ENCODE measurements at regions not wholly inside any gene's neighbourhood (a gene's known extent, or its start where the extent isn't known, plus 50 kb on each side); places are given as distances from the start of the nearest gene placed in this dataset.

DNA sequence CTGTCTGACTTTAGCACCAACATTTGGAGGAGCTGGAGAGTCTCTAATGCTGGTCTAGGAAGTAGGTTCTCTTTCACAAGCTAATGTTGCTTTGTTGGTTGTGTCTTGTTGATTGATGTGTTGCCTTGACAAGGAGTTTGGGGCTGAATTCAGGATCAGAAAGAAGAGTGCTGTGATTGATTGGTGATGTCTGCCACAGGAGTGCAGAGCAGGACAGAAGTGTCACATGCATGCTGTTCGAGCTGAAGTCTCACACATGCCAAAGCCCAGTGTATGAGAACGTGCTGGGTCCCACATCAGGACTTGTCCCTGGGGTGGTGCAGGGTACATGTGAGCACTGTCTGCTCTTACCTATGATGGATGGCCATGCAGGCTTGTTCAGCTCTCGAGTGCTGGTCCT lies 694.4 kb downstream of the MATN1 start:
- no peak for ATAC-seq
- no peak for TF ChIP-seq ESRRG (CRISPR knock-in tag; IDR thresholded peaks at IDR 0.05)

DNA sequence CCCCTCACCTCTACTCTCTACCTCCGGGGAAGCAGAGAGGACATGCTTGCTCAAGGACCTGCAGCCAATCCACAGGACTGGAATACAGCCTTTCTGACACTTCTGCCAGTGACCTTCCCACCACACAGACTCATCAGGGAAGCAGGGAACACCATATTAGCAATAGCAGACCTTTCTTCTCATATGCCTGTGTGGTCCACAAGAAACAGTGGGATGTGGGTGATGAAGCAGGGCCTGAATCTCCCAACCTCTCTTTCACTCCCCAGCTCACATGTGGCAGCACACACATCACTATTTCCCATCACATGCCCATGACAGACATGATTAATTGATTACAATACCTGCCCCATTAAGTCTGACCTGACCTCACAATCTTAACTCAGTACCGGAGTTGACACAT lies 695.1 kb downstream of the MATN1 start:
- TF ChIP-seq TCF4 (CRISPR knock-in tag; IDR thresholded peaks at IDR 0.05; ENCODE audit: borderline replicate concordance) (no peak), BACH2 (CRISPR knock-in tag; IDR thresholded peaks at IDR 0.05; ENCODE audit: borderline replicate concordance) (no peak), GLIS3 (CRISPR knock-in tag; IDR thresholded peaks at IDR 0.05) (no peak), ZNF8 (CRISPR knock-in tag; IDR thresholded peaks at IDR 0.05) (no peak), ZNF70 (CRISPR knock-in tag; IDR thresholded peaks at IDR 0.05) (no peak), ISL1 (CRISPR knock-in tag; IDR thresholded peaks at IDR 0.05) (no peak), SNAI2 (CRISPR knock-in tag; IDR thresholded peaks at IDR 0.05) (no peak), ZC3H10 (CRISPR knock-in tag; IDR thresholded peaks at IDR 0.05) (no peak), TOX (CRISPR knock-in tag; IDR thresholded peaks at IDR 0.05; ENCODE audit: borderline replicate concordance) (no peak)
- TF ChIP-seq, protein P1, sequence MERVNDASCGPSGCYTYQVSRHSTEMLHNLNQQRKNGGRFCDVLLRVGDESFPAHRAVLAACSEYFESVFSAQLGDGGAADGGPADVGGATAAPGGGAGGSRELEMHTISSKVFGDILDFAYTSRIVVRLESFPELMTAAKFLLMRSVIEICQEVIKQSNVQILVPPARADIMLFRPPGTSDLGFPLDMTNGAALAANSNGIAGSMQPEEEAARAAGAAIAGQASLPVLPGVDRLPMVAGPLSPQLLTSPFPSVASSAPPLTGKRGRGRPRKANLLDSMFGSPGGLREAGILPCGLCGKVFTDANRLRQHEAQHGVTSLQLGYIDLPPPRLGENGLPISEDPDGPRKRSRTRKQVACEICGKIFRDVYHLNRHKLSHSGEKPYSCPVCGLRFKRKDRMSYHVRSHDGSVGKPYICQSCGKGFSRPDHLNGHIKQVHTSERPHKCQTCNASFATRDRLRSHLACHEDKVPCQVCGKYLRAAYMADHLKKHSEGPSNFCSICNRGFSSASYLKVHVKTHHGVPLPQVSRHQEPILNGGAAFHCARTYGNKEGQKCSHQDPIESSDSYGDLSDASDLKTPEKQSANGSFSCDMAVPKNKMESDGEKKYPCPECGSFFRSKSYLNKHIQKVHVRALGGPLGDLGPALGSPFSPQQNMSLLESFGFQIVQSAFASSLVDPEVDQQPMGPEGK (CRISPR knock-in tag; IDR thresholded peaks at IDR 0.05; ENCODE audit: borderline replicate concordance) = no peak
- TF ChIP-seq, protein P2, sequence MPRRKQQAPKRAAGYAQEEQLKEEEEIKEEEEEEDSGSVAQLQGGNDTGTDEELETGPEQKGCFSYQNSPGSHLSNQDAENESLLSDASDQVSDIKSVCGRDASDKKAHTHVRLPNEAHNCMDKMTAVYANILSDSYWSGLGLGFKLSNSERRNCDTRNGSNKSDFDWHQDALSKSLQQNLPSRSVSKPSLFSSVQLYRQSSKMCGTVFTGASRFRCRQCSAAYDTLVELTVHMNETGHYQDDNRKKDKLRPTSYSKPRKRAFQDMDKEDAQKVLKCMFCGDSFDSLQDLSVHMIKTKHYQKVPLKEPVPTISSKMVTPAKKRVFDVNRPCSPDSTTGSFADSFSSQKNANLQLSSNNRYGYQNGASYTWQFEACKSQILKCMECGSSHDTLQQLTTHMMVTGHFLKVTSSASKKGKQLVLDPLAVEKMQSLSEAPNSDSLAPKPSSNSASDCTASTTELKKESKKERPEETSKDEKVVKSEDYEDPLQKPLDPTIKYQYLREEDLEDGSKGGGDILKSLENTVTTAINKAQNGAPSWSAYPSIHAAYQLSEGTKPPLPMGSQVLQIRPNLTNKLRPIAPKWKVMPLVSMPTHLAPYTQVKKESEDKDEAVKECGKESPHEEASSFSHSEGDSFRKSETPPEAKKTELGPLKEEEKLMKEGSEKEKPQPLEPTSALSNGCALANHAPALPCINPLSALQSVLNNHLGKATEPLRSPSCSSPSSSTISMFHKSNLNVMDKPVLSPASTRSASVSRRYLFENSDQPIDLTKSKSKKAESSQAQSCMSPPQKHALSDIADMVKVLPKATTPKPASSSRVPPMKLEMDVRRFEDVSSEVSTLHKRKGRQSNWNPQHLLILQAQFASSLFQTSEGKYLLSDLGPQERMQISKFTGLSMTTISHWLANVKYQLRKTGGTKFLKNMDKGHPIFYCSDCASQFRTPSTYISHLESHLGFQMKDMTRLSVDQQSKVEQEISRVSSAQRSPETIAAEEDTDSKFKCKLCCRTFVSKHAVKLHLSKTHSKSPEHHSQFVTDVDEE (CRISPR knock-in tag; IDR thresholded peaks at IDR 0.05) = no peak
- no peak for ATAC-seq

DNA sequence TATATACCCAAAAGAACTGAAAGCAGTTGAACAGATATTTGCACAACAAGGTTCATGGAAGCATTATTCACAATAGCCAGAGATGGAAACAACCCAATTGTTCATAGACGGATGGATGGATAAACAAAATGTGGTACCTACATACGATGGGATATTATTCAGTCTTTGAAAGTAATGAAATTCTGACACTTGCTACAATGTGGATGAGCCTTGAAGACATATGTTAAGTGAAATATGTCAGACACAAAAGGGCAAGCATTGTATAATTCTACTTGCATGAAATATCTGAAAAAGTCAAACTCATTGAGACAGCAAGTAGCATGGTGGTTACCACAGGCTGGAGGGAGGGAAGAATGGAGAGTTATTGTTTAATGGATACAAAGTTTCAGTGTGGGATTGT lies 696.1 kb downstream of the MATN1 start:
- TF ChIP-seq, protein P3, sequence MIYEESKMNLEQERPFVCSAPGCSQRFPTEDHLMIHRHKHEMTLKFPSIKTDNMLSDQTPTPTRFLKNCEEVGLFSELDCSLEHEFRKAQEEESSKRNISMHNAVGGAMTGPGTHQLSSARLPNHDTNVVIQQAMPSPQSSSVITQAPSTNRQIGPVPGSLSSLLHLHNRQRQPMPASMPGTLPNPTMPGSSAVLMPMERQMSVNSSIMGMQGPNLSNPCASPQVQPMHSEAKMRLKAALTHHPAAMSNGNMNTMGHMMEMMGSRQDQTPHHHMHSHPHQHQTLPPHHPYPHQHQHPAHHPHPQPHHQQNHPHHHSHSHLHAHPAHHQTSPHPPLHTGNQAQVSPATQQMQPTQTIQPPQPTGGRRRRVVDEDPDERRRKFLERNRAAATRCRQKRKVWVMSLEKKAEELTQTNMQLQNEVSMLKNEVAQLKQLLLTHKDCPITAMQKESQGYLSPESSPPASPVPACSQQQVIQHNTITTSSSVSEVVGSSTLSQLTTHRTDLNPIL (CRISPR knock-in tag; IDR thresholded peaks at IDR 0.05; ENCODE audit: low read depth) = no peak
- TF ChIP-seq PPARA (CRISPR knock-in tag; IDR thresholded peaks at IDR 0.05; ENCODE audit: borderline replicate concordance) (no peak), ESRRG (CRISPR knock-in tag; IDR thresholded peaks at IDR 0.05) (no peak), TCF4 (CRISPR knock-in tag; IDR thresholded peaks at IDR 0.05; ENCODE audit: borderline replicate concordance) (no peak), TOX (CRISPR knock-in tag; IDR thresholded peaks at IDR 0.05; ENCODE audit: borderline replicate concordance) (no peak), ZFP3 (CRISPR knock-in tag; IDR thresholded peaks at IDR 0.05) (no peak), BACH2 (CRISPR knock-in tag; IDR thresholded peaks at IDR 0.05; ENCODE audit: borderline replicate concordance) (no peak), ZNF565 (CRISPR knock-in tag; conservative IDR thresholded peaks at IDR 0.05; ENCODE audit: low read depth) (no peak), OSR1 (CRISPR knock-in tag; IDR thresholded peaks at IDR 0.05) (no peak), CSDC2 (CRISPR knock-in tag; IDR thresholded peaks at IDR 0.05) (no peak), ZNF70 (CRISPR knock-in tag; IDR thresholded peaks at IDR 0.05) (no peak), ZC3H10 (CRISPR knock-in tag; IDR thresholded peaks at IDR 0.05) (no peak), GLIS3 (CRISPR knock-in tag; IDR thresholded peaks at IDR 0.05) (no peak), RARB (CRISPR knock-in tag; IDR thresholded peaks at IDR 0.05) (no peak), SNAI2 (CRISPR knock-in tag; IDR thresholded peaks at IDR 0.05) (no peak), ZFP30 (CRISPR knock-in tag; IDR thresholded peaks at IDR 0.05) (no peak)
- TF ChIP-seq, protein P2 (CRISPR knock-in tag; IDR thresholded peaks at IDR 0.05) = no peak
- TF ChIP-seq, protein P4, sequence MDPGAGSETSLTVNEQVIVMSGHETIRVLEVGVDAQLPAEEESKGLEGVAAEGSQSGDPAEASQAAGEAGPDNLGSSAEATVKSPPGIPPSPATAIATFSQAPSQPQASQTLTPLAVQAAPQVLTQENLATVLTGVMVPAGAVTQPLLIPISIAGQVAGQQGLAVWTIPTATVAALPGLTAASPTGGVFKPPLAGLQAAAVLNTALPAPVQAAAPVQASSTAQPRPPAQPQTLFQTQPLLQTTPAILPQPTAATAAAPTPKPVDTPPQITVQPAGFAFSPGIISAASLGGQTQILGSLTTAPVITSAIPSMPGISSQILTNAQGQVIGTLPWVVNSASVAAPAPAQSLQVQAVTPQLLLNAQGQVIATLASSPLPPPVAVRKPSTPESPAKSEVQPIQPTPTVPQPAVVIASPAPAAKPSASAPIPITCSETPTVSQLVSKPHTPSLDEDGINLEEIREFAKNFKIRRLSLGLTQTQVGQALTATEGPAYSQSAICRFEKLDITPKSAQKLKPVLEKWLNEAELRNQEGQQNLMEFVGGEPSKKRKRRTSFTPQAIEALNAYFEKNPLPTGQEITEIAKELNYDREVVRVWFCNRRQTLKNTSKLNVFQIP (CRISPR knock-in tag; IDR thresholded peaks at IDR 0.05; ENCODE audit: borderline replicate concordance, low read depth) = no peak
- no peak for ATAC-seq
